Suppressor macrophage (primary cell): ENCODE measurements at regions not wholly inside any gene's neighbourhood (a gene's known extent, or its start where the extent isn't known, plus 50 kb on each side); places are given as distances from the start of the nearest gene placed in this dataset.
"Not testable (repeated sequence)": the region's sequence is repeated elsewhere in the genome, so short reads cannot be mapped to it uniquely, and the experiment has no call there.

Experiments
- DNase-seq, 4 experiments: peaks; one replicate each; pipeline ENCODE4 v3.0.0-alpha.2; 2020 to 2022

- no peak for DNase-seq
Measured at GRCh38 chr9:110125763-110126351, 82.1 kb downstream of the C9orf152 start.

DNA sequence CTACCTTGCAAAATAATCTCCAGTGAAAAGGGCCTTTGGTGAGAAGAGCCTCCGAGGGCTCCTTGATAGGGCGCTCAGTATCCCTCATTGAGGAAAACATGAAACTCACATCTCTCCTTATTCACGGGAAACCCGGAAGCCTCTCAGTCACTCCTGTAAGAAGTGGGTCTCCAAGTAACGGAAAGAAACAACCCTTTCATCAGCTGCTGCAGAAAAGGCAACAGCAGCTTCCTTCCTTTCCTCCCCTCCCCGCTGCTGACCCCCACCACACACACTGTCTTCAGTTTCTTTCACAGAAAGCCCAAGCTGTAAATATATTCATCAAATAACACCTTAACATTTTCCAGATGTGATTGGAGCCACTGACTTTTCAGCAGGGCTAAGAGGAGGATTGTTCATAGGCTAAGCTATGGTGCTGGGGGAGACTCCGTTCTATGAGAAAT lies 81.4 kb downstream of the C9orf152 start:
- no peak for DNase-seq

DNA sequence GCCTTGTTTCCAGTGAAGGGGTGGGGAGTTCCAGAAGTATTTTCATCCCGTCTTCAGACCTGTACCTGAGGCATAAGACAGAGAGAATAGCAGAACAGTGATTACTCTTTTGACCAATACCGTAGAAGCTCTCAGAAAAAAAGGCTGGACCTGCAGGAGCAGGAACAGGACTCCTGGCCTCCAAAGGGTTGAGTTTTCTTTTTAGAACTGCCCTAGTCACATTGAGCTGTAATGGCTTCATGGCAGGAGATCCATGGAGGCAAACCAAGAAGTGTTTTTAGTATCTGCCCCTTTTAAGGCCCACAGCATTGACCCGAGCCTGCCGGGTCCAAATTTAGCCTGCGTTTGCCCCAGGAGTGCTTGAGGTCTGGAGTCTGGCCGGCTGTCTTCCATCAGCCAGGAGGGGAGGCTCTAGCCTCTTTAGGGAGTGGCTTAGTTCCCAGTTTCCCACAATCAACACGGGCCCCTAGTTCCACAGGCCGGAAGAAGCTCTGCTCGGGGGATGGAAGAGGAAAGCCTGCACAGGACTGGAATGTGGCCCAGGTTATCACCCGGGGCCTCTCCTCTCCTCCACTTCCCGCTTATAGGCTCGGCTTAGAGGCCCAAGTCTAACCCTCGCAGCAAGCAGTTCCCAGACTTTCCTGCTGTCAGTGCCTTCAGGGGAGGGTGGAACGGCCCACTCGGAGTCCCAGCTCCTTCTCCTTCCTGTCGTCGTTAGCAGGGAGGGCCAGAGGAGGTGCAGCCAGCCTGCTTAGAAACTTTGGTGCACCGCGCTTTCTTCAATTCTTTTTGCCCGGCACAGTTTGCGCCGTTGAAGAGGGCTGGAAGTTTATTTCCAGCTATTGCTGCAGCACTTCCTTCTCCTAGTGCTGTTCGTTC lies 80.7 kb downstream of the C9orf152 start:
- DNase-seq: peak; percentile 12 to 41 (median 34)

DNA sequence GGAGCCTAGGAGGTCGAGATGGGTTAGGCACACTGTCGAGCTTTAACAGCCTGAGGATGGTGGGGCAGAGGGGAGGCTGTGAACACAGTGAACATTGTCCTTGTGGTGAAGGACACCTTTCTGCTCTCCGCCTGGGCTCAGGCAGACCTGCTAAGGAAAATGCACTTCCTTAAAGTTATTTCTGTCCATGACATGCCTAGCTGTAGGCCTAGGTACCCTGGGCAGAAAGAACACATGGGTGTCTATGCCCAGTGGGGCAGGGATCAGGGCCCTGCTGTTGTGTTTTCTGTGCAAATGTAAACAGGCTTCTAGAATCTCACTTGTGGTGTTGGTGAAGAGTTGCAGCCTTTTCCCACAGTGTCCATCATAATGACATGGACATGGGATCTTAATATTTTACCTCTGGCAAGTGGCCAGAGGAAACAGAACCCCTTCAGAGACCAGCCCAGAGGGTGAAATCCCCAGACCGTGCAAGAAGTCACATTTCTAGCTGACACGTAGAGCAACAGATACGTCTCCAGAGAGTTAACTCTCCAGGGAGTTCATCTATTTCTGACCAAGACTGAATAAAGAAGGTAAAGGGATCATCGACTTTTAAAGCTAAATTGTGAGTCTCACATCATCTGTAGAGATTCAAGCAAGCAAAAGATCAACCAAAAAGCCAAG lies 79.2 kb downstream of the C9orf152 start:
- DNase-seq: no peak

DNA sequence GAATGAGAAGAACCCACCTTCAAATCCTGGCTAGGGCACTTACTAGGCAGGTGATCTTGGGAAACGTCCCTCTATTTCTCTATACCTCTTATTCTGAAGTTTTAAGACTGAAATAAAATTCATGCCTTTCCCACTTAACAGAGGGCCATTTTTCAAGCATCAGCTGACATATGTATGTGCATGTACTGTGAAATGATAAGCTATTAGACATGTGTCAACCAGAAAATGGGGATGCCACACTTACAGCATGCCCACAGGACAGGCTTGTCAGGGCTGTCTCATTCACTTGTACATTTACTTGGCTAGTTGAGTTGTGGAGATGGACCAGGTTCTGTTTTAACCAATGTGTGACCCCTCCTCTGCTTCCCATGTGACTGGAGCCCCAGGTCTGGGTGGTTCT lies 78.5 kb downstream of the C9orf152 start:
- DNase-seq: no peak

DNA sequence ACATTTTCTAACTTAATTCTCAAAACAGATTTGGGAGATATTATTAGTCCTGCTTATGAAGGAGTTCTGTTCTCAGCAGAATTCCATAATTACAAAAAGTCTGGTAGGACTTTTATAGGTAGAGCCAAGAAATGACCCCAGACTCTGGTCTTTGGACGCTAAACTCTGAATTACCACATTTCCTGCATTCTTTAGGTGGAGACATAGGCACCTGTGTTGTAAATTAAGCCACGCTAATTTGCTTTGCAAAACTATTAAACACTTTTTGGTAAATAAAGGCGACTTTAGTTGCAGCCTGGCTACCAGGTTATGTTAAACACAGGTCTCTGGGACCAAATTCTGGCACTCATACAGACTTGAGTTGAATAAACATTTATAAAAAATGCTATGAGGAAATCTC lies 77.7 kb downstream of the C9orf152 start:
- no peak for DNase-seq

- DNase-seq: no peak
Measured at GRCh38 chr9:110130791-110131416, 77.1 kb downstream of the C9orf152 start.

GRCh38 chr9:110131499-110131898 lies 76.5 kb downstream of the C9orf152 start:
- DNase-seq: no peak

DNA sequence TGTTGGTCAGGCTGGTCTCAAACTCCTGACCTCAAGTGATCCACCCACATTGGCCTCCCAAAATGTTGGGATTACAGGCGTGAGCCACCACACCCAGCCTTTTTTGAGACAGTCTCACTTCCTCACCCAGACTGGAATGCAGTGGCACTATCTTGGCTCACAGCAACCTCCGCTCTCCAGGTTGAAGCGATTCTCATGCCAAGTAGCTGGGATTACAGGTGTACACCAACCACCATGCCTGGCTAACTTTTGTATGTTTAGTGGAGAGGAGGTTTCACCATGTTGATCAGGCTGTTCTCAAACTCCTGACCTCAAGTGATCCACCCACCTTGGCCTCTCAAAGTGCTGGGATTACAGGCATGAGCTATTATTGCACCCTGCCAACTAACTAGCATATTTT lies 75.4 kb downstream of the C9orf152 start:
- DNase-seq: not testable (repeated sequence)

- no peak for DNase-seq
Measured at GRCh38 chr9:110133059-110133458, 74.9 kb downstream of the C9orf152 start.

- DNase-seq: no peak
Measured at GRCh38 chr9:110133608-110134210, 74.2 kb downstream of the C9orf152 start.

DNA sequence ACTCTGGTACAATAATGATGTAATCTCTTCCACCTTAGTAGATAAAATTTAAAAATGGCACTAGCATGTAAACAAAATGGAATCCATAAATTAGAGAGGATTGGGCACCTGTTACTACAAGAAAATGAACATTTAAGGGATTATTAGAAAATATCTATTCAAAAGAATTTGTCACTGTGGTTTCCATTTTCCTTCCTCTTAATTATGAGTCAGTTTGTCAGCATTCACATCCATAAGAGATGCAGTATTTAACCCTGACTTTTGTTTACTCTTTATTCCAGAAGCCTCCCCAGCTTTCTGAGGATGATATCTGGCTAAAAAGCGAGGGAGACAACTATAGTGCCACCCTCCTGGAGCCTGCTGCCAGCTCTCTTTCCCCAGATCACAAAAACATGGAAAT lies 72.1 kb downstream of the C9orf152 start:
- no peak for DNase-seq

- DNase-seq: no peak
Measured at GRCh38 chr9:110136802-110137201, 71.2 kb downstream of the C9orf152 start.

DNA sequence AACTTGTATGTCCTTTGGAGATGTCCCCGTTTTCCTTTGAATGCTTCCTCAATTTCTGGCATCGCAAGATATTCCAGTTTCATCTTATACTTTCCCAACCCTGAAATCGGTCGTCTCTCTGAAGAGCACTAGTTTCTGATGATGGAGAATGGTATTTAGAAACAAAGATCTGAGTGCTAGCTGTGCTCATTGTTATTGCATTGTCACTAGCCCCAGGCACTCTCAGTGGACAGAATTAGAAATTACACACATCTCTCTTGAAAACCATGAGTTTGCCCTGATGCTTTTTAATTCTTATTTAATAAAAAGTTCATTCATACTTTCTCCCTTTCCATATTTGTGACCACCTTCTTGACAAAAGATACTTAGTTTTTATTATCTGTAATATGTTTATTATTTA lies 67.7 kb downstream of the C9orf152 start:
- DNase-seq: no peak

DNA sequence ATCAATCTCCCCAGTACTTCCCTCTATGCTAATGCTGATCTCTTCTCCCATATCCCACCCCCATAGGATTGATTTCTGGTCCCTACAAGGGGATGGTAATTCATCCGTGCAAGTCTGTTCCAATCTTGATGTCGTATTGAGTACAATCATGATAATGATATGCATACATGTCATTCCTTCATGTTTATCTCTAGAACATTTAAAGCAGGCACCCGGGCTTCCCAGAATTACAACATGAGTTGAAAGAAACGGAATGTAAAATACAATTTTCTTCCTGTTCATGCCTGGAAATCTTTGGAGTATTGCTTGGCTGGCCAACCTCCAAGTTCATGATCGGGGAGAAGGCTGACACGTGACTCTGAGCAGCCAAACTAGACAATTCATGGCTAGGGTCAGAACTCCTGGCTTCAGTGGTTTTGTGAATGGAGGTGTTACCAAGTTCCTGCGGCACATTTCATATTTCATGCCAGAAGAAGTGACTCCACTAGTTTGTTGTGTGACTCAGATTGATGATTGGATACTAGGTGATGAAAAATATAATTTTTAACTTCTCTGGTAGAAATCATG lies 66.6 kb downstream of the C9orf152 start:
- no peak for DNase-seq

GRCh38 chr9:110142253-110142652 lies 65.7 kb downstream of the C9orf152 start:
- DNase-seq: no peak

- DNase-seq: peak in 2 of 4 experiments; percentile 25 to 32
Measured at GRCh38 chr9:110142868-110143481, 65.0 kb downstream of the C9orf152 start.

GRCh38 chr9:110143485-110143884 lies 64.5 kb downstream of the C9orf152 start:
- no peak for DNase-seq

DNA sequence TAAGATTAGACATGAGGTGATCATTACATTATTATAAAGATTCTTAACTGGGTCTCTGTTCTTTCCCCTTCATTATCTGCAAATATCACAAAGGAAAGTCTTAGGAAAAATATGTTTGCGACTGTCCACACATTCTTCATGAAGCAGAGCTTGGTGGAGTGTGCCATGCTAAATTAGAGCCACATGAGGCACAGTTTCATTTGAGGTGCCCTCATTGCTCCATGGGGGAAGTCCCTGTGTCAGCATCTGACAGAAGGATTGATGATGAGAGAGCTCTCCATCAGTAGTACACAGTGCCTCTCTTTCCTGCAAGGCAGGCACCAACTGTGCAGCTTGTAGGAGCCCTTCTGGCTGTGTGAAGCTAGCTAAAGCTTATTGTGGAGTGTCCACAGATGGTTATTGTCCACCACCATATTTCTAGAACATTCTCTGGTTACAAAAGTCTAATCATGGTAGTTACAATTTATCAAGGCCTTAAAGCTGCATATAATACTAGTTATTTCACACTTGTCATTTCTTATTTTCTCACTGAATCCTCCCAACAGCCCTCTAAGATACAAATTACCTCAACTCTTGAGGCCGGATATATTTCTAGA lies 63.9 kb downstream of the C9orf152 start:
- peak in 3 of 4 experiments; percentile 27 to 38 (median 30) for DNase-seq

DNA sequence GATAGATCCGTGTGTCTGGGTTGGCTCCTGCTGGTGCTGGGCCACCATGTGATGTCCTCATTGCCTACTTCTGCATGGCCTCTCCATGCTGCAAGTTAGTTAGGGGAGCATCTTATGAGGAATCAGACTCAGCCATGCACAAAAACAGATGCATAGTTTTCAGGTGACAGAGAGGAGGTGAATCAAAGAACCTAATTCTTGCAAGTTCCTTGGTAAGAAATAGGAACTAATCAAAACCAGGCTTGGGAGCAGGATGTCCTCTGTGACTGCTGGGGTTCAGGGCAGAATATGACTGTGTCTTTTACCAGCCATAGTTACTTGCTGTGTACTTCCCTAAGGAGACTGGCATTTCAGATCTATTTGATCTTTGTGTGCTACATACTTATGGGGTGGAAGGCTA lies 61.6 kb downstream of the C9orf152 start:
- DNase-seq: peak in 2 of 4 experiments; percentile 31 to 32

DNA sequence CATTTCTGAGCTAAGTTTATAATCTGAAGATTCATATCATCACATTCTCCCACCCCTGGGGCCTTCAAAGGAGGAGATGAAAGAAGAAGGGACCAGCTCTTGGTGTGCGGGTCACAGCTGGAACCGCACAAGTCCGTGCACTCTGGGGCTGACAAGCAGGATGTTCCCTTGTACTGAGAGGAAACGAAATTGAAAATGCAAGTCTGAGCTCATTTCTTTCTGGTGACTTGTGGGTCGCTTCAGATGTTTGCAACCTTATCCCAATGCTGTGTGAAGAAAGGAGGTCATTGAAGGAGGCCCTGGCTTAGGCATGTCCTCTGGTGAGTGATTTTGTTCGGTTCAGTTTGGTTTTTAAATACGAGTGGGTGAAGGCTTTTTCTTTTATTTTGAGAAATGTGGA lies 59.6 kb downstream of the C9orf152 start:
- peak; percentile 17 to 66 (median 52) for DNase-seq
